HG03571 (cell line): ENCODE measurements at regions not wholly inside any gene's neighbourhood (a gene's known extent, or its start where the extent isn't known, plus 50 kb on each side); places are given as distances from the start of the nearest gene placed in this dataset.
"Not testable (repeated sequence)": the region's sequence is repeated elsewhere in the genome, so short reads cannot be mapped to it uniquely, and the experiment has no call there.

Experiments
- ATAC-seq: cut with Tn5 transposase; IDR thresholded peaks from one replicate; pipeline ENCODE4 v1.9.1; 2021; ENCODE audit not compliant: unreplicated experiment

GRCh38 chr4:170476351-170476750, 386.6 kb upstream of the AADAT start:
- ATAC-seq, result no peak

- no peak for ATAC-seq
Observed at GRCh38 chr4:170465429-170465828, 375.7 kb upstream of the AADAT start.

GRCh38 chr4:170464614-170465197, 374.9 kb upstream of the AADAT start:
- no peak for ATAC-seq

- no peak for ATAC-seq
Observed at GRCh38 chr4:170446782-170447181, 357.0 kb upstream of the AADAT start.

- not testable (repeated sequence) for ATAC-seq
Observed at GRCh38 chr4:170441146-170441545, 351.4 kb upstream of the AADAT start.

GRCh38 chr4:170428929-170429328, 339.2 kb upstream of the AADAT start:
- no peak for ATAC-seq

GRCh38 chr4:170425521-170426143, 335.9 kb upstream of the AADAT start:
- ATAC-seq, result no peak

GRCh38 chr4:170425040-170425439, 335.3 kb upstream of the AADAT start:
- ATAC-seq, result no peak

GRCh38 chr4:170423137-170423536, 333.4 kb upstream of the AADAT start:
- ATAC-seq, result no peak

GRCh38 chr4:170420255-170420693, 330.5 kb upstream of the AADAT start:
- ATAC-seq, result peak; percentile 57

- ATAC-seq, result no peak
Observed at GRCh38 chr4:170414961-170415360, 325.2 kb upstream of the AADAT start.

- no peak for ATAC-seq
Observed at GRCh38 chr4:170414360-170414759, 324.6 kb upstream of the AADAT start.

GRCh38 chr4:170413951-170414350, 324.2 kb upstream of the AADAT start:
- no peak for ATAC-seq

GRCh38 chr4:170400361-170400760, 310.6 kb upstream of the AADAT start:
- ATAC-seq, result no peak

GRCh38 chr4:170399581-170400293, 310.0 kb upstream of the AADAT start:
- ATAC-seq, result no peak

- ATAC-seq, result no peak
Observed at GRCh38 chr4:170398218-170398617, 308.5 kb upstream of the AADAT start.

GRCh38 chr4:170395773-170396172, 306.0 kb upstream of the AADAT start:
- no peak for ATAC-seq

GRCh38 chr4:170391066-170391740, 301.4 kb upstream of the AADAT start:
- no peak for ATAC-seq

GRCh38 chr4:170389411-170389810, 299.7 kb upstream of the AADAT start:
- ATAC-seq, result no peak

GRCh38 chr4:170388255-170388654, 298.5 kb upstream of the AADAT start:
- ATAC-seq, result no peak

GRCh38 chr4:170386971-170387370, 297.2 kb upstream of the AADAT start:
- no peak for ATAC-seq

- ATAC-seq, result no peak
Observed at GRCh38 chr4:170386511-170386910, 296.8 kb upstream of the AADAT start.
